NCI-H1417 treated with DMSO at 0.1 percent for 48 hours (cell line): ENCODE measurements at regions not wholly inside any gene's neighbourhood (a gene's known extent, or its start where the extent isn't known, plus 50 kb on each side); places are given as distances from the start of the nearest gene placed in this dataset.

Experiments
- DNase-seq: peaks from one replicate; lab custom pipeline; 2025; lab: John Stamatoyannopoulos, UW

GRCh38 chr2:193332941-193333340 lies 1138.2 kb upstream of the TMEFF2 start:
- DNase-seq = no peak

GRCh38 chr2:193331676-193332075 lies 1136.9 kb upstream of the TMEFF2 start:
- no peak for DNase-seq

GRCh38 chr2:193326296-193326695 lies 1131.6 kb upstream of the TMEFF2 start:
- no peak for DNase-seq

- DNase-seq = no peak
These were observed 1120.8 kb upstream of the TMEFF2 start for GRCh38 chr2:193315428-193316091.

GRCh38 chr2:193303464-193303863 lies 1108.7 kb upstream of the TMEFF2 start:
- DNase-seq = peak; percentile 55

GRCh38 chr2:193294371-193294770 lies 1099.6 kb upstream of the TMEFF2 start:
- no peak for DNase-seq

GRCh38 chr2:193279361-193279760 lies 1084.6 kb upstream of the TMEFF2 start:
- no peak for DNase-seq

GRCh38 chr2:193276988-193277387 lies 1082.3 kb upstream of the TMEFF2 start:
- DNase-seq = no peak

- no peak for DNase-seq
These were observed 1081.8 kb upstream of the TMEFF2 start for GRCh38 chr2:193276560-193276959.

GRCh38 chr2:193276069-193276468 lies 1081.3 kb upstream of the TMEFF2 start:
- no peak for DNase-seq

GRCh38 chr2:193272011-193272410 lies 1077.3 kb upstream of the TMEFF2 start:
- no peak for DNase-seq

GRCh38 chr2:193270816-193271215 lies 1076.1 kb upstream of the TMEFF2 start:
- DNase-seq = no peak

GRCh38 chr2:193267496-193268002 lies 1072.8 kb upstream of the TMEFF2 start:
- no peak for DNase-seq

GRCh38 chr2:193253014-193253530 lies 1058.3 kb upstream of the TMEFF2 start:
- DNase-seq = no peak

GRCh38 chr2:193251909-193252308 lies 1057.2 kb upstream of the TMEFF2 start:
- no peak for DNase-seq

- no peak for DNase-seq
These were observed 1055.7 kb upstream of the TMEFF2 start for GRCh38 chr2:193250389-193250788.

GRCh38 chr2:193240752-193241151 lies 1046.0 kb upstream of the TMEFF2 start:
- no peak for DNase-seq

GRCh38 chr2:193231634-193232033 lies 1036.9 kb upstream of the TMEFF2 start:
- DNase-seq = no peak

GRCh38 chr2:193228276-193228675 lies 1033.5 kb upstream of the TMEFF2 start:
- DNase-seq = no peak

GRCh38 chr2:193222454-193222853 lies 1027.7 kb upstream of the TMEFF2 start:
- no peak for DNase-seq

GRCh38 chr2:193219413-193219812 lies 1024.7 kb upstream of the TMEFF2 start:
- no peak for DNase-seq

GRCh38 chr2:193201583-193201982 lies 1006.9 kb upstream of the TMEFF2 start:
- DNase-seq = no peak

GRCh38 chr2:193199322-193199721 lies 1004.6 kb upstream of the TMEFF2 start:
- no peak for DNase-seq

- no peak for DNase-seq
These were observed 993.1 kb upstream of the TMEFF2 start for GRCh38 chr2:193187816-193188215.
